Stomach (tissue), 8 donors: ENCODE measurements at regions not wholly inside any gene's neighbourhood (a gene's known extent, or its start where the extent isn't known, plus 50 kb on each side); places are given as distances from the start of the nearest gene placed in this dataset.

Experiments used
- DNase-seq, 2 donors: peaks; one replicate each; pipeline versions ENCODE4 v3.0.0 to v3.0.0-alpha.2; 2013 to 2019
- H3K27ac ChIP-seq, 5 donors: fragments of 200-600 bp in 4 of 5; sonication (generic) in 4 of 5; one replicate each; pipeline ENCODE4 v1.5.1; 2013 to 2019; ENCODE audit warnings: mild to moderate bottlenecking in 1 of 5, moderate library complexity in 1 of 5
- H3K27me3 ChIP-seq, 3 donors: fragments of 200-600 bp; sonication (generic); one replicate each; pipeline ENCODE4 v1.5.1; 2017 to 2019; ENCODE audit warnings: mixed run types in 1 of 3
- H3K36me3 ChIP-seq, 4 donors: fragments of 200-600 bp; sonication (generic); 1 replicate in 3 of 4; 2 replicates in 1 of 4; pipeline ENCODE4 v1.5.1; 2016 to 2019
- H3K4me1 ChIP-seq, 4 donors: fragments of 200-600 bp; sonication (generic); one replicate each; pipeline ENCODE4 v1.5.1; 2016 to 2019
- H3K4me3 ChIP-seq, 4 donors: fragments of 200-600 bp; sonication (generic) in 3 of 4; one replicate each; pipeline ENCODE4 v1.5.1; 2016 to 2019; ENCODE audit warnings: mild to moderate bottlenecking in 1 of 4
- H3K9me3 ChIP-seq, 4 donors: fragments of 200-600 bp; sonication (generic); one replicate each; pipeline ENCODE4 v1.5.1; 2016 to 2019
- CTCF ChIP-seq, 7 experiments: fragments of 450-650 bp in 4 of 7; fragments of 200-600 bp in 3 of 7; sonication (generic) in 3 of 7; IDR thresholded peaks; one replicate each; pipeline ENCODE4 v1.5.1; 2016 to 2019; ENCODE audit warnings: antibody characterized with exemption in 7 of 7, control low read depth in 2 of 7, mild to moderate bottlenecking in 1 of 7
- EP300 ChIP-seq: sonication (generic); formaldehyde crosslinking; IDR thresholded peaks from one replicate; pipeline ENCODE4 v1.6.1; 2017; ENCODE audit warnings: antibody characterized with exemption
- POLR2A ChIP-seq, 4 donors: fragments of 450-650 bp; IDR thresholded peaks; one replicate each; pipeline ENCODE4 v1.6.1; 2016; ENCODE audit warnings: antibody characterized with exemption in 4 of 4, control low read depth in 2 of 4, mild to moderate bottlenecking in 1 of 4, moderate library complexity in 1 of 4
- POLR2AphosphoS5 ChIP-seq, 3 donors: sonication (generic); formaldehyde crosslinking; IDR thresholded peaks; one replicate each; pipeline ENCODE4 v1.6.1; 2016; ENCODE audit warnings: antibody characterized with exemption in 3 of 3
- WGBS, 5 donors: extraction: QIAGEN DNeasy Blood & Tissue Kit in 3 of 5; methylation state at CpG; one replicate each; pipeline versions ENCODE4 v1.1.5 to v1.1.7; 2013 to 2018; 5-methylcytosine and 5-hydroxymethylcytosine counted together
- intact Hi-C: fragments of 100-400 bp; cut with DNase I; formaldehyde crosslinking; loops from one replicate; pipeline ENCODE4 v1.15.1; 2023; ENCODE audit warnings: low total_unique reads
- donor health status: healthy with polysubstance abuse.
- donor health status: Bipolar disorder and iron deficiency.
- donor health status: healthy.

GRCh38 chrX:22686138-22686541 lies 313.6 kb upstream of the DDX53 start:
- no peaks in the 10 kb centered on the region for H3K9me3 ChIP-seq

DNA sequence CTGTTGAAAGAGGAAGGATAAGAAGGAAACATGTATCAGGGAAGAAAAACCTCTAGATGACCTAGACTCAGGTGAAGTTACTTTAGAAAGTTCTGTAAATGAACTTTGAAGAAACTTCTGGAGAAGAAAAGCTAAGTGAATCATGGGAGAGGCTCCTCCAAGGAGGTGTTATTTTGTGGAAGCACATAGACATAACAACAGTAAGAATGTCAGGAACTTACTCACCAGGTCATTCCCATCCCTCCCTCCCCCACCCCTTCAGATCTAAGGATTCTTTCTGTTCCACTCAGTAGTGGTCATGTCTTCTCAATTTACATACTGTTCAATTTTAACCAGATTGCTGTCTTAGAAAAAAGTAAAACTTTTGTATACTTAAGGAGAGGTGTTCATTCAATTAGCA lies 310.5 kb upstream of the DDX53 start:
- H3K9me3 ChIP-seq: no peaks in the 10 kb centered on the region

More at GRCh38 chrX:22686138-22686541, 313.6 kb upstream of the DDX53 start:
- peak in 1 of 2 donors; percentile 45 for DNase-seq
- no peak overlapping the region for H3K4me3 ChIP-seq
- intact Hi-C loops: no loop called here
- no peak overlapping the region for H3K27ac ChIP-seq
- H3K36me3 ChIP-seq: no peaks in the 10 kb centered on the region
- no peaks in the 10 kb centered on the region for H3K27me3 ChIP-seq
- TF ChIP-seq EP300 (no peak), POLR2A (IDR thresholded peaks at IDR 0.05) (no peak), POLR2AphosphoS5 (IDR thresholded peaks at IDR 0.05) (no peak), CTCF (IDR thresholded peaks at IDR 0.05) (no peak)
- H3K4me1 ChIP-seq: no peaks in the 10 kb centered on the region
- WGBS, 5 donors: 21 to 53% (median 34%) methylated on average over 4 to 7 of the region's 7 CpGs

GRCh38 chrX:22690116-22690515 lies 309.6 kb upstream of the DDX53 start:
- H3K36me3 ChIP-seq: no peaks in the 10 kb centered on the region
- no peaks in the 10 kb centered on the region for H3K27me3 ChIP-seq
- no peaks in the 10 kb centered on the region for H3K4me1 ChIP-seq
- H3K9me3 ChIP-seq: no peaks in the 10 kb centered on the region
- DNase-seq: peak in 1 of 2 donors; percentile 54
- intact Hi-C loops: no loop called here
- no peak for TF ChIP-seq POLR2AphosphoS5 (IDR thresholded peaks at IDR 0.05)
- no peak for TF ChIP-seq CTCF (IDR thresholded peaks at IDR 0.05)
- 55 to 72% (median 66%) methylated on average over 5 of the region's 5 CpGs for WGBS, 5 donors
- no peak overlapping the region for H3K4me3 ChIP-seq
- no peak overlapping the region for H3K27ac ChIP-seq

More for the DNA sequence above, 310.5 kb upstream of the DDX53 start:
- Histone ChIP-seq H3K36me3 (no peaks in the 10 kb centered on the region), H3K27me3 (no peaks in the 10 kb centered on the region), H3K4me3 (no peak overlapping the region), H3K4me1 (no peaks in the 10 kb centered on the region), H3K27ac (no peak overlapping the region)
- DNase-seq: no peak
- intact Hi-C loops: no loop called here
- TF ChIP-seq POLR2A (IDR thresholded peaks at IDR 0.05) (no peak), CTCF (IDR thresholded peaks at IDR 0.05) (no peak), POLR2AphosphoS5 (IDR thresholded peaks at IDR 0.05) (no peak), EP300 (no peak)

DNA sequence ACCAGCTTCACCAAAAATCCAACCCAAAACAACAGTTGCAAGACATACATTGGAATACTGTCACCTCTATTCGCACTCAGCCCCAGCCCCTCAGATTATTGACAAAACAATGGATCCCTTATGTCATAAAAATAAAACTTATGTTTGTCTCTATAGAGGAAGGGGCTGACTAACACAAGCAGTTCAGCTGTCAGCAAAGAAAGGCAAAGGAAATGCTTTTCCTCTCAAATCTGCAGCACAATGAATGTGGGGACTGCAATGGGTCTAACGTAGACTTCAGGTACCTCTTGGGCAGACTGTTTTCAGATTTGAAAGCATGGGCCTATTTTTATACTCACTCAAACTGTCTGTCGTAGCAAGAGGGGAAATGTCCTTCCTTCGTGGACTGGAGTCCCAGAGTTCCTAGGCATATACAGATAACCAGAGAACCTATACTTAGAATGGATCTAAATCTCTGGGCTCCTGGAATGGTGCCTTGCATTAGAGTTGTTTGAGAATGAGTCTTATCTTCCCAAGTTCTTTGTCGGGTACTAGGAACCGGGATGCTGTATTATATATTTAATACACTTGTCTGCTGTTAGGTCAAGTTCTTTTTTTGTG lies 307.7 kb upstream of the DDX53 start:
- TF ChIP-seq EP300: no peak
- no peak for TF ChIP-seq POLR2A (IDR thresholded peaks at IDR 0.05)
- no peak for TF ChIP-seq CTCF (IDR thresholded peaks at IDR 0.05)
- no peak for TF ChIP-seq POLR2AphosphoS5 (IDR thresholded peaks at IDR 0.05)
- intact Hi-C loops: no loop called here
- Histone ChIP-seq H3K27ac (no peak overlapping the region), H3K4me1 (no peaks in the 10 kb centered on the region), H3K9me3 (no peaks in the 10 kb centered on the region), H3K27me3 (no peaks in the 10 kb centered on the region), H3K4me3 (no peak overlapping the region), H3K36me3 (no peaks in the 10 kb centered on the region)
- WGBS, 5 donors: 70 to 85% (median 84%) methylated on average over 5 to 6 of the region's 6 CpGs
- DNase-seq: no peak
